Heart left ventricle (tissue), 16 donors: ENCODE measurements at regions not wholly inside any gene's neighbourhood (a gene's known extent, or its start where the extent isn't known, plus 50 kb on each side); places are given as distances from the start of the nearest gene placed in this dataset.
A peak's percentile ranks its signal among the peaks of the same experiment; 100 is the strongest.

Experiments
- ATAC-seq, 4 donors: fragments of 200-7000 bp; cut with Tn5 transposase; one replicate each; pipeline ENCODE4 v1.9.1; 2020 to 2022; ENCODE audit warnings: moderate library complexity in 4 of 4, mild to moderate bottlenecking in 3 of 4, moderate number of reproducible peaks in 1 of 4
- DNase-seq, 5 donors: peaks; one replicate each; pipeline ENCODE4 v3.0.0-alpha.2; 2020
- H3K27ac ChIP-seq, 12 donors: fragments of 200-600 bp; sonication (generic) in 4 of 12; one replicate each; pipeline versions ENCODE4 v1.5.0 to v1.8.0; 2016 to 2022; ENCODE audit warnings: mild to moderate bottlenecking in 2 of 12
- H3K27me3 ChIP-seq, 9 donors: fragments of 200-600 bp; sonication (generic) in 2 of 9; one replicate each; pipeline versions ENCODE4 v1.5.1 to v1.8.0; 2016 to 2022; ENCODE audit warnings: mild to moderate bottlenecking in 3 of 9
- H3K36me3 ChIP-seq, 9 donors: fragments of 200-600 bp; sonication (generic) in 2 of 9; one replicate each; pipeline versions ENCODE4 v1.5.0 to v1.8.0; 2018 to 2022; ENCODE audit warnings: mild to moderate bottlenecking in 2 of 9
- H3K4me1 ChIP-seq, 12 donors: fragments of 200-600 bp; sonication (generic) in 4 of 12; one replicate each; pipeline versions ENCODE4 v1.5.0 to v1.8.0; 2016 to 2022; ENCODE audit warnings: mild to moderate bottlenecking in 3 of 12
- H3K4me3 ChIP-seq, 12 donors: fragments of 200-600 bp; sonication (generic) in 4 of 12; one replicate each; pipeline versions ENCODE4 v1.5.0 to v1.8.0; 2017 to 2022; ENCODE audit warnings: mild to moderate bottlenecking in 9 of 12, moderate library complexity in 4 of 12
- H3K9me3 ChIP-seq, 12 donors: fragments of 200-600 bp; sonication (generic) in 4 of 12; one replicate each; pipeline versions ENCODE4 v1.5.0 to v1.8.0; 2016 to 2022; ENCODE audit warnings: mild to moderate bottlenecking in 1 of 12
- CTCF ChIP-seq, 12 donors: fragments of 200-600 bp; sonication (generic) in 4 of 12; IDR thresholded peaks; one replicate each; pipeline versions ENCODE4 v1.5.0 to v1.8.0; 2018 to 2022; ENCODE audit warnings: antibody characterized with exemption in 12 of 12, mild to moderate bottlenecking in 5 of 12
- POLR2A ChIP-seq, 2 donors: fragments of 450-650 bp; IDR thresholded peaks; one replicate each; pipeline ENCODE4 v1.6.1; 2017; ENCODE audit warnings: antibody characterized with exemption in 2 of 2, mild to moderate bottlenecking in 2 of 2, moderate library complexity in 2 of 2
- WGBS, 4 donors: extraction: QIAGEN DNeasy Blood & Tissue Kit in 2 of 4; methylation state at CpG; one replicate each; pipeline versions ENCODE4 v1.1.5 to v1.1.7; 2013 to 2018; 5-methylcytosine and 5-hydroxymethylcytosine counted together
- intact Hi-C, 10 donors: fragments of 100-400 bp; cut with DNase I; formaldehyde crosslinking; loops; one replicate each; pipeline versions ENCODE4 v1.11.1 to v1.14.2; 2022
- donor health status: ischemic (EF 13 %, LVEDD 7.1; RV severe dilation, severe dysfunction).
- donor health status: healthy with polysubstance abuse.
- donor health status: DM: no; HTN: yes; CAD: no.
- donor health status: DM: no; HTN: no; CAD: no.
- donor health status: ischemic (EF 25% LVEDD 6.9; RV normal size, moderate dysfunction).
- donor health status: ischemic (EF 25% LVEDD 5.7; RV mildly dilated, moderate dysfunction).
- donor health status: healthy.
- donor health status: DM: yes; HTN: yes; CAD: no.
- donor health status: ischemic (EF 35%, LVEDD 5.7; RV mildly dilated, moderate dysfunction).
- donor health status: nonischemic (EF 11% LVEDD 7.7; RV severe dilation, severe dysfunction).
- donor health status: DM: yes; HTN: yes; CAD: no.
- donor health status: PGD.
- donor health status: ischemic (EF 29% LVEDD 5.4; RV normal size, mild dysfunction).
- donor health status: nonischemic (EF 23%, LVEDD 6.1; RV moderate dilation, normal function).

GRCh38 chr13:109307027-109307426 lies 479.4 kb downstream of the IRS2 start:
- no peak overlapping the region for H3K27ac ChIP-seq
- intact Hi-C loops = no loop called here
- no peaks in the 10 kb centered on the region for H3K27me3 ChIP-seq
- H3K36me3 ChIP-seq = no peaks in the 10 kb centered on the region
- WGBS, 4 donors = 55 to 85% (median 76%) methylated on average over 6 of the region's 6 CpGs
- no peaks in the 10 kb centered on the region for H3K9me3 ChIP-seq
- DNase-seq (no peak), ATAC-seq (no peak)
- no peak for TF ChIP-seq POLR2A (IDR thresholded peaks at IDR 0.05)
- H3K4me3 ChIP-seq = no peak overlapping the region
- no peaks in the 10 kb centered on the region for H3K4me1 ChIP-seq

- Histone ChIP-seq H3K4me1 (no peaks in the 10 kb centered on the region), H3K27me3 (no peaks in the 10 kb centered on the region), H3K4me3 (no peak overlapping the region), H3K27ac (no peak overlapping the region), H3K36me3 (no peaks in the 10 kb centered on the region), H3K9me3 (no peaks in the 10 kb centered on the region)
- intact Hi-C loops = no loop called here
- no peak for ATAC-seq
- WGBS, 4 donors = 71 to 88% (median 78%) methylated on average over 2 to 5 of the region's 5 CpGs
- TF ChIP-seq CTCF (IDR thresholded peaks at IDR 0.05) (no peak), POLR2A (IDR thresholded peaks at IDR 0.05) (no peak)
- DNase-seq = no peak
Observed at GRCh38 chr13:109301726-109302125, 484.7 kb downstream of the IRS2 start.

GRCh38 chr13:109301276-109301675 lies 485.1 kb downstream of the IRS2 start:
- H3K9me3 ChIP-seq = no peaks in the 10 kb centered on the region
- 82 to 92% (median 84%) methylated on average over 3 to 4 of the region's 4 CpGs for WGBS, 4 donors
- no peaks in the 10 kb centered on the region for H3K4me1 ChIP-seq
- intact Hi-C loops = no loop called here
- H3K27ac ChIP-seq = no peak overlapping the region
- TF ChIP-seq CTCF (IDR thresholded peaks at IDR 0.05) (no peak), POLR2A (IDR thresholded peaks at IDR 0.05) (no peak)
- H3K36me3 ChIP-seq = no peaks in the 10 kb centered on the region
- H3K27me3 ChIP-seq = no peaks in the 10 kb centered on the region
- DNase-seq (no peak), ATAC-seq (no peak)
- no peak overlapping the region for H3K4me3 ChIP-seq

GRCh38 chr13:109297628-109298027 lies 488.8 kb downstream of the IRS2 start:
- H3K4me1 ChIP-seq = no peaks in the 10 kb centered on the region
- WGBS, 4 donors = 80 to 85% (median 83%) methylated on average over 2 of the region's 2 CpGs
- H3K9me3 ChIP-seq = peaks cover 0 to 4% (median 0%) of the 10 kb centered on the region in 12 donors
- intact Hi-C loops = no loop called here
- DNase-seq (no peak), ATAC-seq (no peak)
- no peak overlapping the region for H3K27ac ChIP-seq
- H3K36me3 ChIP-seq = no peaks in the 10 kb centered on the region
- H3K27me3 ChIP-seq = no peaks in the 10 kb centered on the region
- H3K4me3 ChIP-seq = no peak overlapping the region
- no peak for TF ChIP-seq CTCF (IDR thresholded peaks at IDR 0.05)
- no peak for TF ChIP-seq POLR2A (IDR thresholded peaks at IDR 0.05)

- Histone ChIP-seq H3K27me3 (no peaks in the 10 kb centered on the region), H3K36me3 (no peaks in the 10 kb centered on the region), H3K9me3 (peaks cover 0 to 4% (median 0%) of the 10 kb centered on the region in 12 donors), H3K4me1 (no peaks in the 10 kb centered on the region), H3K27ac (no peak overlapping the region), H3K4me3 (no peak overlapping the region)
- WGBS, 4 donors = 90 to 99% (median 96%) methylated on average over 3 of the region's 3 CpGs
- TF ChIP-seq POLR2A (IDR thresholded peaks at IDR 0.05) = no peak
- TF ChIP-seq CTCF (IDR thresholded peaks at IDR 0.05) = no peak
- ATAC-seq (peak in 1 of 4 donors; percentile 39), DNase-seq (no peak)
- intact Hi-C loops = no loop called here
Observed at GRCh38 chr13:109293166-109293565, 493.2 kb downstream of the IRS2 start.
